OCI-LY1 (cell line): ENCODE measurements at regions not wholly inside any gene's neighbourhood (a gene's known extent, or its start where the extent isn't known, plus 50 kb on each side); places are given as distances from the start of the nearest gene placed in this dataset.

Source experiments
- CTCF ChIP-seq: fragments of 200-600 bp; sonication (generic), shearing (Covaris generic); IDR thresholded peaks from 2 replicates; pipeline ENCODE4 v1.5.1; 2017; ENCODE audit warnings: mild to moderate bottlenecking, antibody characterized with exemption, low read length, moderate library complexity, mixed read lengths
- EZH2 ChIP-seq: fragments of 200-600 bp; sonication (generic), shearing (Covaris generic); IDR thresholded peaks from 2 replicates; pipeline ENCODE4 v1.8.0; 2017; ENCODE audit warnings: borderline replicate concordance, mixed run types, mild to moderate bottlenecking, antibody characterized with exemption, low read length, moderate library complexity, mixed read lengths

DNA sequence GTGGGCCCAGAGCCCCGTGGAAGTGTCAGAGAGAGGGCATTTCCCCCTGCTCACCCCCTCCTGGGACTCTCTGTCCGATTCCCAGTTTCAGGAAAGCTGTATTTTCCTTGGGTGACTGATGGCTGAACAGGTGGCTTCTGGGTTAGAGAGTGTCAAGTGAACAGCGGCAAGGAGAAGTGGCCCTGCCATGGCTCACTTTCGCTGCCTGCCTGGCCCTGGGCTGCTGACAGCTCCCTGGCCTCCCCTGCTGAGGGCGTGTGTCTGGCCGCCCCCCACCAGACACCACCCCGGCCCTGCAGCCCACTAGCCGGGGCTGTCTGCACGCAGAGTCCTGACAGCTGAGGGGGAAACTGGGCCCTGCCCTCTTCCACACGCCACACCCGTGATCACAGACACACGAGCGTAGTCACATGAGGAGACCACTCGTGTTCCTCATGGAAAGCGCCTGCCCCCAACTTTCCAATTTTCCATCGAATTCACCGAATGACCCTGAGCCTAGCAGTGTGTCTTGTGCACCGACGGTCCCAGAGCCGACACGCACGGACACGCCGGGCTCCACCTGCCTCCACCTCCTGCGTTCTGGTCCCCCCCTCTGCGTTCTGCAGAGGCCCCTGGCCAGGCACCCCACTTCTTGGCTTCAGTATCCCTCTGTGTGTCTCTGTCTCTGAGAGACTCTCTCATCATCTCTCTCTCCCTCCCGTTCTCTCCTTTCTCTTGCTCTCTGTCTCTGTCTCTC, 60.6 kb upstream of the CASZ1 start:
- TF ChIP-seq CTCF (no peak), EZH2 (no peak)
